OCI-LY1 (cell line): ENCODE measurements at regions not wholly inside any gene's neighbourhood (a gene's known extent, or its start where the extent isn't known, plus 50 kb on each side); places are given as distances from the start of the nearest gene placed in this dataset.

Experiments
- H2AFZ ChIP-seq: fragments of 200-600 bp; sonication (generic), shearing (Covaris generic); 2 replicates; pipeline ENCODE4 v1.6.0; 2014; ENCODE audit warnings: antibody characterized with exemption, mild to moderate bottlenecking, low read length
- H3F3A ChIP-seq: fragments of 200-600 bp; sonication (generic), shearing (Covaris generic); 2 replicates; pipeline ENCODE4 v1.6.0; 2014; ENCODE audit warnings: mild to moderate bottlenecking, antibody characterized with exemption, low read length, moderate library complexity; ENCODE audit not compliant: insufficient read depth
- H3K27ac ChIP-seq: fragments of 200-600 bp; sonication (generic); 2 replicates; pipeline ENCODE4 v1.5.1; 2014; ENCODE audit warnings: low read length, mixed run types, mild to moderate bottlenecking, low read depth; ENCODE audit not compliant: poor library complexity, severe bottlenecking
- H3K27me3 ChIP-seq: fragments of 200-600 bp; sonication (generic); 2 replicates; pipeline ENCODE4 v1.6.0; 2014; ENCODE audit warnings: antibody characterized with exemption, mild to moderate bottlenecking, low read length, moderate library complexity; ENCODE audit not compliant: insufficient read depth
- H3K36me3 ChIP-seq: fragments of 200-600 bp; sonication (generic); 2 replicates; pipeline ENCODE4 v1.6.1; 2014; ENCODE audit warnings: mild to moderate bottlenecking, antibody characterized with exemption, low read length, moderate library complexity, mixed read lengths; ENCODE audit not compliant: insufficient read depth
- H3K4me1 ChIP-seq: fragments of 200-600 bp; sonication (generic); 2 replicates; pipeline ENCODE4 v1.5.1; 2014; ENCODE audit warnings: mild to moderate bottlenecking, low read length, moderate library complexity; ENCODE audit not compliant: insufficient read depth, severe bottlenecking
- H3K4me2 ChIP-seq: fragments of 200-600 bp; sonication (generic), shearing (Covaris generic); 2 replicates; pipeline ENCODE4 v1.6.1; 2014; ENCODE audit warnings: low read length
- H3K4me3 ChIP-seq: fragments of 200-600 bp; sonication (generic); 2 replicates; pipeline ENCODE4 v1.5.1; 2014; ENCODE audit warnings: low read length, low read depth, mild to moderate bottlenecking, mixed read lengths; ENCODE audit not compliant: poor library complexity, severe bottlenecking
- H3K79me2 ChIP-seq: fragments of 200-600 bp; shearing (Covaris generic); 2 replicates; pipeline ENCODE4 v1.6.1; 2016; ENCODE audit warnings: mixed run types, low read length, mixed read lengths; ENCODE audit not compliant: insufficient read depth
- H3K9ac ChIP-seq: fragments of 200-600 bp; sonication (generic), shearing (Covaris generic); 2 replicates; pipeline ENCODE4 v1.6.1; 2014; ENCODE audit warnings: mild to moderate bottlenecking, low read length, mixed read lengths
- H3K9me2 ChIP-seq: fragments of 200-600 bp; sonication (generic), shearing (Covaris generic); 2 replicates; pipeline ENCODE4 v1.6.1; 2014; ENCODE audit warnings: low read depth, mild to moderate bottlenecking, low read length, mixed read lengths
- H3K9me3 ChIP-seq: fragments of 200-600 bp; shearing (Covaris generic); 2 replicates; pipeline ENCODE4 v1.6.1; 2014; ENCODE audit warnings: low read length, mixed read lengths
- H4K20me1 ChIP-seq: fragments of 200-600 bp; sonication (generic), shearing (Covaris generic); 2 replicates; pipeline ENCODE4 v1.6.0; 2016; ENCODE audit warnings: mild to moderate bottlenecking, low read length; ENCODE audit not compliant: insufficient read depth
- EZH2 ChIP-seq: fragments of 200-600 bp; sonication (generic), shearing (Covaris generic); IDR thresholded peaks from 2 replicates; pipeline ENCODE4 v1.8.0; 2017; ENCODE audit warnings: borderline replicate concordance, mixed run types, mild to moderate bottlenecking, antibody characterized with exemption, low read length, moderate library complexity, mixed read lengths
- TF ChIP-seq, protein P1 (sequence below): fragments of 200-600 bp; sonication (generic), shearing (Covaris generic); IDR thresholded peaks from 2 replicates; pipeline ENCODE4 v1.5.1; 2017; ENCODE audit warnings: mild to moderate bottlenecking, antibody characterized with exemption, low read length, moderate library complexity, mixed read lengths

GRCh38 chr3:177800561-177800960 lies 603.3 kb upstream of the TBL1XR1 start:
- no peaks in the 10 kb centered on the region for H4K20me1 ChIP-seq
- no peaks in the 10 kb centered on the region for H3K9me3 ChIP-seq
- H3K9ac ChIP-seq: no peak overlapping the region
- no peaks in the 10 kb centered on the region for H3F3A ChIP-seq
- no peaks in the 10 kb centered on the region for H3K36me3 ChIP-seq
- TF ChIP-seq, protein P1, sequence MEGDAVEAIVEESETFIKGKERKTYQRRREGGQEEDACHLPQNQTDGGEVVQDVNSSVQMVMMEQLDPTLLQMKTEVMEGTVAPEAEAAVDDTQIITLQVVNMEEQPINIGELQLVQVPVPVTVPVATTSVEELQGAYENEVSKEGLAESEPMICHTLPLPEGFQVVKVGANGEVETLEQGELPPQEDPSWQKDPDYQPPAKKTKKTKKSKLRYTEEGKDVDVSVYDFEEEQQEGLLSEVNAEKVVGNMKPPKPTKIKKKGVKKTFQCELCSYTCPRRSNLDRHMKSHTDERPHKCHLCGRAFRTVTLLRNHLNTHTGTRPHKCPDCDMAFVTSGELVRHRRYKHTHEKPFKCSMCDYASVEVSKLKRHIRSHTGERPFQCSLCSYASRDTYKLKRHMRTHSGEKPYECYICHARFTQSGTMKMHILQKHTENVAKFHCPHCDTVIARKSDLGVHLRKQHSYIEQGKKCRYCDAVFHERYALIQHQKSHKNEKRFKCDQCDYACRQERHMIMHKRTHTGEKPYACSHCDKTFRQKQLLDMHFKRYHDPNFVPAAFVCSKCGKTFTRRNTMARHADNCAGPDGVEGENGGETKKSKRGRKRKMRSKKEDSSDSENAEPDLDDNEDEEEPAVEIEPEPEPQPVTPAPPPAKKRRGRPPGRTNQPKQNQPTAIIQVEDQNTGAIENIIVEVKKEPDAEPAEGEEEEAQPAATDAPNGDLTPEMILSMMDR: no peak
- no peak for TF ChIP-seq EZH2
- no peak overlapping the region for H3K4me3 ChIP-seq
- H3K27ac ChIP-seq: no peak overlapping the region
- no peak overlapping the region for H3K4me2 ChIP-seq
- H3K4me1 ChIP-seq: no peaks in the 10 kb centered on the region
- H3K27me3 ChIP-seq: no peaks in the 10 kb centered on the region
- H3K9me2 ChIP-seq: no peaks in the 10 kb centered on the region
- H3K79me2 ChIP-seq: no peaks in the 10 kb centered on the region
- H2AFZ ChIP-seq: no peak overlapping the region

DNA sequence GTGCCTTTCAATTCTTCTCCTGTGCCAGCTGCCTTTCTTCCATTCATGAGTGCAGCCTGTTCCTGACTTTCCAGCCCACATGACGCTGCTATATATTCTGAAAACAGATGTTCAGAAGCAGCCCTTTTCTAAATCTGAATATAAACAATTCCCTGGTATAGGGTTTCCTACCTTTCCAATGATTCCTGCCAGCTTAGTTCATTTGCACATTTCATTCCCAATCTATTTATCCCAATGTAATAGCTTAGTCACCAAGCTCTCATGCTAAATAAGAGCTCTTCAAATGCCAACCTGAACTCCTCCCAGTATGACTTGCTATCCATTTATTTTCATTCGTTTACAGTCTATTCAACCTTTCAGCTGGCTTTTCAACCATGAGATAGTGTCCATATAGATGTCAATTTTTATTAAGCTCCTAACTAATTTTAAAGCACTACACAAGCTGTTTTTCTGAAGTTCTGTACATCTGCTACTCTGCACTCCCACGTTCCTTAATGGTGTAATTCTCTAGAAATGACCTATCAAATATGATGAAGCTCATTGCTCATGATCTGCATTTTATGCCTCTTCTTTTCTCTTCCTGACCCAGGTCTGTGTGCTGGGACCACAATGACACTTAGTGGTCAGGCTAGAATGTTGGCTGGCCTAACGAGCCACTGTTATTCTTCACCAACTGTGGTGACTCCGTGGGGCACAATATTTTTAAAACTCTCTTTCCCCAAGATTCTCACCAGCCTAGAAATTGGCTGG lies 605.0 kb upstream of the TBL1XR1 start:
- no peaks in the 10 kb centered on the region for H3F3A ChIP-seq
- no peaks in the 10 kb centered on the region for H3K9me3 ChIP-seq
- no peaks in the 10 kb centered on the region for H4K20me1 ChIP-seq
- H2AFZ ChIP-seq: no peak overlapping the region
- TF ChIP-seq, protein P1: no peak
- no peak for TF ChIP-seq EZH2
- H3K9ac ChIP-seq: no peak overlapping the region
- H3K9me2 ChIP-seq: no peaks in the 10 kb centered on the region
- no peaks in the 10 kb centered on the region for H3K4me1 ChIP-seq
- no peak overlapping the region for H3K27ac ChIP-seq
- H3K79me2 ChIP-seq: no peaks in the 10 kb centered on the region
- no peaks in the 10 kb centered on the region for H3K27me3 ChIP-seq
- H3K4me3 ChIP-seq: no peak overlapping the region
- H3K4me2 ChIP-seq: no peak overlapping the region
- H3K36me3 ChIP-seq: no peaks in the 10 kb centered on the region

DNA sequence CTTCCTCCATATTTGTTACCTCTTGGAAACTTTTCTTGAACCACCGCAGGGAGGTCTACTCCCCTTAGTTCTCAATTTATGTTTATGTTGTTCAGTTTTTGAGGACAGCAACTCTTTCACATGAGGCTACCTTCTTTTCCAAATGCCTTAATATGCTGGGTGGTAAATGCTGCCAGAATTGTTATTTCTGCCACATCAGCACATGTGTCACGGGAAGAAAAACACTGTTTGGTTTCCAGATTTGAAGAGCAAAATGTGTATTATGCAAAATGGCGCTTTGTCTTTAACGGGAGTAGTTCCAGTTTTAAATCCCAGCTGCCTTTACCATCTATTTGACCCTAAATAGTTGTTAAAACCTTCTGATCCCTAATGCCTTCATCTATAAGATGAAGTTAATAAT lies 606.2 kb upstream of the TBL1XR1 start:
- H3K4me1 ChIP-seq: no peaks in the 10 kb centered on the region
- TF ChIP-seq, protein P1: no peak
- TF ChIP-seq EZH2: no peak
- no peaks in the 10 kb centered on the region for H3K79me2 ChIP-seq
- no peak overlapping the region for H3K9ac ChIP-seq
- H3K9me2 ChIP-seq: no peaks in the 10 kb centered on the region
- H3K27me3 ChIP-seq: no peaks in the 10 kb centered on the region
- H3K4me2 ChIP-seq: no peak overlapping the region
- no peaks in the 10 kb centered on the region for H3F3A ChIP-seq
- no peak overlapping the region for H3K27ac ChIP-seq
- no peaks in the 10 kb centered on the region for H3K36me3 ChIP-seq
- no peaks in the 10 kb centered on the region for H3K9me3 ChIP-seq
- H2AFZ ChIP-seq: no peak overlapping the region
- no peak overlapping the region for H3K4me3 ChIP-seq
- H4K20me1 ChIP-seq: no peaks in the 10 kb centered on the region
